ENCODE measurements at regions not wholly inside any gene's neighbourhood (a gene's known extent, or its start where the extent isn't known, plus 50 kb on each side); places are given as distances from the start of the nearest gene placed in this dataset.

DNA sequence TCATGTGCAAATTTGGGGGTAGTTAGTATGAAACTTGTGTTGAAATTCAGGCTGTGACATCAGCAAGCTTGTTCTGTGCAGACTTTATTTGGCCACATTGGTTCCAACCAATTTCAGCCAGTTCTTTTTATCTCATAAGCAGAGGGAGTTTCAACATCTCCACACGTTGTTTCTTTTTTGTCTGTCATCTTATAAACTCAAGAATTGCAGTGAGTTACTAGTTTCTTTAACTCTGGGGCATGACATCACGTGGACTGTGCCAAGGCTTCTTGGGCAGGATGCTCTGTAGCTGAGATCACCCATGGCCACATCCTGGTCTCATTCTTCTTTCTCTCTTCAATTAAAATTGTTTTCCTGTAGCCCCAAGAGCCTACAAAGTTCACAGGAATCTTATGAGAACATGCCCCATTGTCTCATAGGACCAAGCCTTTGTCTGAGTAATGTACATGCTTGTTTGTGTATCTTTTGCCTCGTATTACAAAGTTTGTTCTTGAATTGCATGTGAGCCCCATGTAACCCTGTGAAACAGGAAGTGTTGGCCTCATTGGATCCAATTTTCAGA is 982.0 kb upstream of the TMEM132C start:
- no peak for ATAC-seq

DNA sequence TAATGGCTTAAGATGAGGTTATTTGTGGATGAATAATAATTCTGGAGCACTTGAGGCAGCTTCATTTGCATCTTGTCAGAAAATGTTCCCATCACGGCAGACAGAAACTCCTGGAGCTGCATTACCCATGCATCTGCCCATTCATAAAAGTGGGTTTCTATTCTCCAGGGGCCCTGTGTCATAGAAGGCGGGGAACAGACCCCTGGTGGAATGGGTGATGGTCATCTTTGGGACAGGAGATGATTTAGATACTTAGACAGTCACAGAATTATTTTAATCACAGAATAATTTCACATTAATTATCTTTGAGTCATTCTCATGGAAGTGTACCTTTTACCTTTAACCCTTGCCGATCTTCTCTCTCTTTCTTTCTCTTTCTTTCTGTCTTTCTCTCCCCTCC is 980.7 kb upstream of the TMEM132C start:
- Mint-ChIP-seq H3K9me3 (peaks cover 55% of the 10 kb centered on the region), H3K27ac (no peak overlapping the region), H3K27me3 (ENCODE audit: low read depth) (peaks cover 7% of the 10 kb centered on the region; the same call in 1 of the 2 replicates), H3K4me3 (no peak overlapping the region), H3K36me3 (peaks cover 53% of the 10 kb centered on the region), H3K4me1 (no peaks in the 10 kb centered on the region)
- TF ChIP-seq CBFB (CRISPR knock-in tag; IDR thresholded peaks at IDR 0.05; ENCODE audit: low read depth): no peak
- TF ChIP-seq, protein P1, sequence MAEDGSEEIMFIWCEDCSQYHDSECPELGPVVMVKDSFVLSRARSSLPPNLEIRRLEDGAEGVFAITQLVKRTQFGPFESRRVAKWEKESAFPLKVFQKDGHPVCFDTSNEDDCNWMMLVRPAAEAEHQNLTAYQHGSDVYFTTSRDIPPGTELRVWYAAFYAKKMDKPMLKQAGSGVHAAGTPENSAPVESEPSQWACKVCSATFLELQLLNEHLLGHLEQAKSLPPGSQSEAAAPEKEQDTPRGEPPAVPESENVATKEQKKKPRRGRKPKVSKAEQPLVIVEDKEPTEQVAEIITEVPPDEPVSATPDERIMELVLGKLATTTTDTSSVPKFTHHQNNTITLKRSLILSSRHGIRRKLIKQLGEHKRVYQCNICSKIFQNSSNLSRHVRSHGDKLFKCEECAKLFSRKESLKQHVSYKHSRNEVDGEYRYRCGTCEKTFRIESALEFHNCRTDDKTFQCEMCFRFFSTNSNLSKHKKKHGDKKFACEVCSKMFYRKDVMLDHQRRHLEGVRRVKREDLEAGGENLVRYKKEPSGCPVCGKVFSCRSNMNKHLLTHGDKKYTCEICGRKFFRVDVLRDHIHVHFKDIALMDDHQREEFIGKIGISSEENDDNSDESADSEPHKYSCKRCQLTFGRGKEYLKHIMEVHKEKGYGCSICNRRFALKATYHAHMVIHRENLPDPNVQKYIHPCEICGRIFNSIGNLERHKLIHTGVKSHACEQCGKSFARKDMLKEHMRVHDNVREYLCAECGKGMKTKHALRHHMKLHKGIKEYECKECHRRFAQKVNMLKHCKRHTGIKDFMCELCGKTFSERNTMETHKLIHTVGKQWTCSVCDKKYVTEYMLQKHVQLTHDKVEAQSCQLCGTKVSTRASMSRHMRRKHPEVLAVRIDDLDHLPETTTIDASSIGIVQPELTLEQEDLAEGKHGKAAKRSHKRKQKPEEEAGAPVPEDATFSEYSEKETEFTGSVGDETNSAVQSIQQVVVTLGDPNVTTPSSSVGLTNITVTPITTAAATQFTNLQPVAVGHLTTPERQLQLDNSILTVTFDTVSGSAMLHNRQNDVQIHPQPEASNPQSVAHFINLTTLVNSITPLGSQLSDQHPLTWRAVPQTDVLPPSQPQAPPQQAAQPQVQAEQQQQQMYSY (CRISPR knock-in tag; IDR thresholded peaks at IDR 0.05): no peak
- TF ChIP-seq, protein P2, sequence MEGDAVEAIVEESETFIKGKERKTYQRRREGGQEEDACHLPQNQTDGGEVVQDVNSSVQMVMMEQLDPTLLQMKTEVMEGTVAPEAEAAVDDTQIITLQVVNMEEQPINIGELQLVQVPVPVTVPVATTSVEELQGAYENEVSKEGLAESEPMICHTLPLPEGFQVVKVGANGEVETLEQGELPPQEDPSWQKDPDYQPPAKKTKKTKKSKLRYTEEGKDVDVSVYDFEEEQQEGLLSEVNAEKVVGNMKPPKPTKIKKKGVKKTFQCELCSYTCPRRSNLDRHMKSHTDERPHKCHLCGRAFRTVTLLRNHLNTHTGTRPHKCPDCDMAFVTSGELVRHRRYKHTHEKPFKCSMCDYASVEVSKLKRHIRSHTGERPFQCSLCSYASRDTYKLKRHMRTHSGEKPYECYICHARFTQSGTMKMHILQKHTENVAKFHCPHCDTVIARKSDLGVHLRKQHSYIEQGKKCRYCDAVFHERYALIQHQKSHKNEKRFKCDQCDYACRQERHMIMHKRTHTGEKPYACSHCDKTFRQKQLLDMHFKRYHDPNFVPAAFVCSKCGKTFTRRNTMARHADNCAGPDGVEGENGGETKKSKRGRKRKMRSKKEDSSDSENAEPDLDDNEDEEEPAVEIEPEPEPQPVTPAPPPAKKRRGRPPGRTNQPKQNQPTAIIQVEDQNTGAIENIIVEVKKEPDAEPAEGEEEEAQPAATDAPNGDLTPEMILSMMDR (IDR thresholded peaks at IDR 0.05): no peak
- TF ChIP-seq, protein P3, sequence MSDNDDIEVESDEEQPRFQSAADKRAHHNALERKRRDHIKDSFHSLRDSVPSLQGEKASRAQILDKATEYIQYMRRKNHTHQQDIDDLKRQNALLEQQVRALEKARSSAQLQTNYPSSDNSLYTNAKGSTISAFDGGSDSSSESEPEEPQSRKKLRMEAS (CRISPR knock-in tag; IDR thresholded peaks at IDR 0.05): no peak
- ChIA-PET POLR2A (no interaction called here), CTCF (no interaction called here)
- ATAC-seq (no peak), DNase-seq (ENCODE audit: low spot score) (no peak)

More for the DNA sequence above, 982.0 kb upstream of the TMEM132C start:
- TF ChIP-seq, protein P4, sequence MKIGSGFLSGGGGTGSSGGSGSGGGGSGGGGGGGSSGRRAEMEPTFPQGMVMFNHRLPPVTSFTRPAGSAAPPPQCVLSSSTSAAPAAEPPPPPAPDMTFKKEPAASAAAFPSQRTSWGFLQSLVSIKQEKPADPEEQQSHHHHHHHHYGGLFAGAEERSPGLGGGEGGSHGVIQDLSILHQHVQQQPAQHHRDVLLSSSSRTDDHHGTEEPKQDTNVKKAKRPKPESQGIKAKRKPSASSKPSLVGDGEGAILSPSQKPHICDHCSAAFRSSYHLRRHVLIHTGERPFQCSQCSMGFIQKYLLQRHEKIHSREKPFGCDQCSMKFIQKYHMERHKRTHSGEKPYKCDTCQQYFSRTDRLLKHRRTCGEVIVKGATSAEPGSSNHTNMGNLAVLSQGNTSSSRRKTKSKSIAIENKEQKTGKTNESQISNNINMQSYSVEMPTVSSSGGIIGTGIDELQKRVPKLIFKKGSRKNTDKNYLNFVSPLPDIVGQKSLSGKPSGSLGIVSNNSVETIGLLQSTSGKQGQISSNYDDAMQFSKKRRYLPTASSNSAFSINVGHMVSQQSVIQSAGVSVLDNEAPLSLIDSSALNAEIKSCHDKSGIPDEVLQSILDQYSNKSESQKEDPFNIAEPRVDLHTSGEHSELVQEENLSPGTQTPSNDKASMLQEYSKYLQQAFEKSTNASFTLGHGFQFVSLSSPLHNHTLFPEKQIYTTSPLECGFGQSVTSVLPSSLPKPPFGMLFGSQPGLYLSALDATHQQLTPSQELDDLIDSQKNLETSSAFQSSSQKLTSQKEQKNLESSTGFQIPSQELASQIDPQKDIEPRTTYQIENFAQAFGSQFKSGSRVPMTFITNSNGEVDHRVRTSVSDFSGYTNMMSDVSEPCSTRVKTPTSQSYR (CRISPR knock-in tag; IDR thresholded peaks at IDR 0.05): no peak
- TF ChIP-seq, protein P5, sequence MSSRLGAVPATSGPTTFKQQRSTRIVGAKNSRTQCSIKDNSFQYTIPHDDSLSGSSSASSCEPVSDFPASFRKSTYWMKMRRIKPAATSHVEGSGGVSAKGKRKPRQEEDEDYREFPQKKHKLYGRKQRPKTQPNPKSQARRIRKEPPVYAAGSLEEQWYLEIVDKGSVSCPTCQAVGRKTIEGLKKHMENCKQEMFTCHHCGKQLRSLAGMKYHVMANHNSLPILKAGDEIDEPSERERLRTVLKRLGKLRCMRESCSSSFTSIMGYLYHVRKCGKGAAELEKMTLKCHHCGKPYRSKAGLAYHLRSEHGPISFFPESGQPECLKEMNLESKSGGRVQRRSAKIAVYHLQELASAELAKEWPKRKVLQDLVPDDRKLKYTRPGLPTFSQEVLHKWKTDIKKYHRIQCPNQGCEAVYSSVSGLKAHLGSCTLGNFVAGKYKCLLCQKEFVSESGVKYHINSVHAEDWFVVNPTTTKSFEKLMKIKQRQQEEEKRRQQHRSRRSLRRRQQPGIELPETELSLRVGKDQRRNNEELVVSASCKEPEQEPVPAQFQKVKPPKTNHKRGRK (CRISPR knock-in tag; IDR thresholded peaks at IDR 0.05; ENCODE audit: borderline replicate concordance): no peak
- no peak for TF ChIP-seq NR2C2 (CRISPR knock-in tag; IDR thresholded peaks at IDR 0.05)
- TF ChIP-seq TEAD4 (CRISPR knock-in tag; IDR thresholded peaks at IDR 0.05): no peak
- no peak for TF ChIP-seq GRHL2 (CRISPR knock-in tag; IDR thresholded peaks at IDR 0.05; ENCODE audit: insufficient replicate concordance, severe bottlenecking)
- TF ChIP-seq FOXP1 (CRISPR knock-in tag; IDR thresholded peaks at IDR 0.05; ENCODE audit: borderline replicate concordance): no peak
- TF ChIP-seq, protein P6, sequence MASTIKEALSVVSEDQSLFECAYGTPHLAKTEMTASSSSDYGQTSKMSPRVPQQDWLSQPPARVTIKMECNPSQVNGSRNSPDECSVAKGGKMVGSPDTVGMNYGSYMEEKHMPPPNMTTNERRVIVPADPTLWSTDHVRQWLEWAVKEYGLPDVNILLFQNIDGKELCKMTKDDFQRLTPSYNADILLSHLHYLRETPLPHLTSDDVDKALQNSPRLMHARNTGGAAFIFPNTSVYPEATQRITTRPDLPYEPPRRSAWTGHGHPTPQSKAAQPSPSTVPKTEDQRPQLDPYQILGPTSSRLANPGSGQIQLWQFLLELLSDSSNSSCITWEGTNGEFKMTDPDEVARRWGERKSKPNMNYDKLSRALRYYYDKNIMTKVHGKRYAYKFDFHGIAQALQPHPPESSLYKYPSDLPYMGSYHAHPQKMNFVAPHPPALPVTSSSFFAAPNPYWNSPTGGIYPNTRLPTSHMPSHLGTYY (CRISPR knock-in tag; IDR thresholded peaks at IDR 0.05): no peak
- TF ChIP-seq, protein P7, sequence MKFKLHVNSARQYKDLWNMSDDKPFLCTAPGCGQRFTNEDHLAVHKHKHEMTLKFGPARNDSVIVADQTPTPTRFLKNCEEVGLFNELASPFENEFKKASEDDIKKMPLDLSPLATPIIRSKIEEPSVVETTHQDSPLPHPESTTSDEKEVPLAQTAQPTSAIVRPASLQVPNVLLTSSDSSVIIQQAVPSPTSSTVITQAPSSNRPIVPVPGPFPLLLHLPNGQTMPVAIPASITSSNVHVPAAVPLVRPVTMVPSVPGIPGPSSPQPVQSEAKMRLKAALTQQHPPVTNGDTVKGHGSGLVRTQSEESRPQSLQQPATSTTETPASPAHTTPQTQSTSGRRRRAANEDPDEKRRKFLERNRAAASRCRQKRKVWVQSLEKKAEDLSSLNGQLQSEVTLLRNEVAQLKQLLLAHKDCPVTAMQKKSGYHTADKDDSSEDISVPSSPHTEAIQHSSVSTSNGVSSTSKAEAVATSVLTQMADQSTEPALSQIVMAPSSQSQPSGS (CRISPR knock-in tag; IDR thresholded peaks at IDR 0.05; ENCODE audit: borderline replicate concordance, low read depth): no peak
- no peak for TF ChIP-seq HMGA2 (CRISPR knock-in tag; IDR thresholded peaks at IDR 0.05)
- TF ChIP-seq, protein P1 (CRISPR knock-in tag; IDR thresholded peaks at IDR 0.05): no peak
- peaks cover 7% of the 10 kb centered on the region; the same call in 1 of the 2 replicates for H3K27me3 Mint-ChIP-seq (ENCODE audit: low read depth)
- no peak overlapping the region for H3K27ac Mint-ChIP-seq
- ChIA-PET POLR2A (no interaction called here), CTCF (no interaction called here)
- no peak overlapping the region for H3K4me3 Mint-ChIP-seq
- peaks cover 52% of the 10 kb centered on the region for H3K9me3 Mint-ChIP-seq
- no peak for DNase-seq (ENCODE audit: low spot score)
- peaks cover 50% of the 10 kb centered on the region for H3K36me3 Mint-ChIP-seq
- H3K4me1 Mint-ChIP-seq: no peaks in the 10 kb centered on the region
